Colonic mucosa (tissue), 4 donors: ENCODE measurements at regions not wholly inside any gene's neighbourhood (a gene's known extent, or its start where the extent isn't known, plus 50 kb on each side); places are given as distances from the start of the nearest gene placed in this dataset.

Source experiments
- DNase-seq: peaks from one replicate; pipeline ENCODE4 v3.0.0-alpha.2; 2020
- H3K27ac ChIP-seq: fragments of 200-600 bp; one replicate; pipeline ENCODE4 v1.8.0; 2021
- H3K27me3 ChIP-seq: fragments of 200-600 bp; one replicate; pipeline ENCODE4 v1.8.0; 2021
- H3K36me3 ChIP-seq: fragments of 200-600 bp; one replicate; pipeline ENCODE4 v1.8.0; 2021
- H3K4me1 ChIP-seq: fragments of 200-600 bp; one replicate; pipeline ENCODE4 v1.8.0; 2021; ENCODE audit warnings: mild to moderate bottlenecking
- H3K4me3 ChIP-seq: fragments of 200-600 bp; one replicate; pipeline ENCODE4 v1.8.0; 2021
- H3K9ac ChIP-seq, 2 donors: one replicate each; pipeline ENCODE4 v1.7.0; 2013; ENCODE audit warnings: control low read depth in 2 of 2, low read depth in 2 of 2, low read length in 2 of 2
- H3K9me3 ChIP-seq: fragments of 200-600 bp; one replicate; pipeline ENCODE4 v1.8.0; 2021
- intact Hi-C: fragments of 100-400 bp; cut with DNase I; formaldehyde crosslinking; loops from one replicate; pipeline ENCODE4 v1.14.1; 2022
- TF ChIP-seq, protein P1 (sequence below): fragments of 200-600 bp; IDR thresholded peaks from one replicate; pipeline ENCODE4 v1.8.0; 2022; ENCODE audit warnings: antibody characterized with exemption, mild to moderate bottlenecking
- donor health status: healthy.
- donor health status: DM: no; HTN: no; CAD: no.
- donor health status: DM: no; HTN: no; CAD: no.

DNA sequence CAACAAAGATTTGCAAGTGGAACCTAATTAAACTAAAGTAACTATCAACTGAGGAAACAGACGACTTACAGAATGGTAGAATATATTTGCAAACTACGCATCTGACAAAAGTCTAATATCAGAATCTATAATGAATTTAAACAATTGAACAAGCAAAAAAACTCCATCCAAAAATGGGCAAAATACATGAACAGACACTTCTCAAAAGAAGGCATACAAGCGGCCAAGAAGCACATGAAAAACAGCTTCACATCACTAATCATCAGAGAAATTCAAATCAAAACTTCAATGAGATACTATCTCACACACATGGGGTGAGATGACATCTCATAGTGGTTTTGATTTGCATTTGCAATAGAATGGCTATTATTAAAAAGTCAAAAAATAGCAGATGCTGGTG lies 128.6 kb downstream of the POLR2M start:
- TF ChIP-seq, protein P1, sequence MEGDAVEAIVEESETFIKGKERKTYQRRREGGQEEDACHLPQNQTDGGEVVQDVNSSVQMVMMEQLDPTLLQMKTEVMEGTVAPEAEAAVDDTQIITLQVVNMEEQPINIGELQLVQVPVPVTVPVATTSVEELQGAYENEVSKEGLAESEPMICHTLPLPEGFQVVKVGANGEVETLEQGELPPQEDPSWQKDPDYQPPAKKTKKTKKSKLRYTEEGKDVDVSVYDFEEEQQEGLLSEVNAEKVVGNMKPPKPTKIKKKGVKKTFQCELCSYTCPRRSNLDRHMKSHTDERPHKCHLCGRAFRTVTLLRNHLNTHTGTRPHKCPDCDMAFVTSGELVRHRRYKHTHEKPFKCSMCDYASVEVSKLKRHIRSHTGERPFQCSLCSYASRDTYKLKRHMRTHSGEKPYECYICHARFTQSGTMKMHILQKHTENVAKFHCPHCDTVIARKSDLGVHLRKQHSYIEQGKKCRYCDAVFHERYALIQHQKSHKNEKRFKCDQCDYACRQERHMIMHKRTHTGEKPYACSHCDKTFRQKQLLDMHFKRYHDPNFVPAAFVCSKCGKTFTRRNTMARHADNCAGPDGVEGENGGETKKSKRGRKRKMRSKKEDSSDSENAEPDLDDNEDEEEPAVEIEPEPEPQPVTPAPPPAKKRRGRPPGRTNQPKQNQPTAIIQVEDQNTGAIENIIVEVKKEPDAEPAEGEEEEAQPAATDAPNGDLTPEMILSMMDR = no peak
- Histone ChIP-seq H3K9me3 (no peaks in the 10 kb centered on the region), H3K4me3 (no peak overlapping the region), H3K9ac (no peak overlapping the region), H3K4me1 (no peaks in the 10 kb centered on the region), H3K27ac (no peak overlapping the region), H3K36me3 (no peaks in the 10 kb centered on the region), H3K27me3 (no peaks in the 10 kb centered on the region)
- intact Hi-C loops = no loop called here
- no peak for DNase-seq

DNA sequence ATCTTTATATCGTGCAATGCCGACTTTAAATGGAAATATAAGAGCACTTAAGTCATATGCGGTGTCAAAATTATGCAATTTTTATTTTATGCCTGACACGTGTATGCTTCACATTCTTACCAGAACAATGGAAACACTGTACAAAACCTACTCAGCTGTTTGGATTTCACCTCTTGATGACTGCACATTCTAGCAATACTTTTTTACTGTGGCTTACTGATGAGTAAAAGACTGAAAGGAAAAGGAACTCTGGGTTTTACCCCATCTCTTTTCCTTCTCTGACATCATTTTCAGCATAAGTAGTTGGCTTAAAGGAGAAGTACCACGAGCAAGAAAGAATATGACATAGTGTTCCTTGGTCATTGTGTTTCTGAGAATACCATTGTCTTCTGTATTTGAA lies 142.8 kb downstream of the POLR2M start:
- no peak overlapping the region for H3K4me3 ChIP-seq
- no peaks in the 10 kb centered on the region for H3K4me1 ChIP-seq
- TF ChIP-seq, protein P1 = no peak
- H3K27me3 ChIP-seq = no peaks in the 10 kb centered on the region
- H3K9ac ChIP-seq = no peak overlapping the region
- H3K27ac ChIP-seq = no peak overlapping the region
- no peak for DNase-seq
- intact Hi-C loops = no loop called here
- no peaks in the 10 kb centered on the region for H3K9me3 ChIP-seq
- H3K36me3 ChIP-seq = no peaks in the 10 kb centered on the region

DNA sequence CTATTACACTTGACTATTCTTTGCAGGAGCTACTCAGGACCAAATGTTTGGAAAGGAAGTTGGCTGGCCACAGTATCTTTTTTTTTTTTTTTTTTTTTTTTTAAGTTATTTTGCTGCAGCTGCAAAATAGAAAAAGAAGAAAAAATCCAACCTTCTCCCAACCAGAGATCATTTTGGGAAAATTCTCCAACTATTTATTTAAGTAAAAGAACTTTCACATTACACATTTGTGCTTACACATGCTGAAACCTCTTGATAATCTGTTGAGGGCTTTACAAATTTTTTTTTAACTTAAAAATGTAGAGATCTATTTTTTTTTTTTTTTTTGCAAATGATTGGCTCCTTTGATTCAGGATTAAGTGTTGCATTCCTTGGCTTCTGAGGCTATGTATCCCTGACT lies 148.0 kb downstream of the POLR2M start:
- TF ChIP-seq, protein P1 = no peak
- Histone ChIP-seq H3K9me3 (no peaks in the 10 kb centered on the region), H3K4me3 (no peak overlapping the region), H3K9ac (no peak overlapping the region), H3K4me1 (no peaks in the 10 kb centered on the region), H3K36me3 (no peaks in the 10 kb centered on the region), H3K27ac (no peak overlapping the region), H3K27me3 (no peaks in the 10 kb centered on the region)
- DNase-seq = no peak
- intact Hi-C loops = loop anchor here (5.0 kb wide), 1 partner anchor 102 kb away; no protein-coding TSS in a partner anchor

DNA sequence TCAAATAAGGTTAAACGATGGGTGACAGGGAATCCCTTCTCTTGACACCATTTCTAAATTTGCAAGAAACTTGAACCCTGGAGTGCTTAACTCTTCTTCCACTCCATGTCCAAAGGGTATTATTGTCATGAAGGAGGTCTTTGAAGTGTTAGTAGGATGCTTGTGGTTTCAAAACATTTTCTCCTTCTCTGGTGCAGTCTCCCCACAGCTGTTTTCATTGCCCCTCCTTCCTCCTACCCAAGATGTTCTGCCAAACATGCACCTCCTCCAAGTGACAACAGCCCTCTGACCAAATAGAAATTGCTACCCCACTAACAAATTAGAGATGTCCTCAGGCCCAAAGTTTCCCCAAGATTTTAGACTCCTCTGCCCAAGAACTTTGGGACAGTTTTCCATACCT lies 151.4 kb downstream of the POLR2M start:
- no peaks in the 10 kb centered on the region for H3K9me3 ChIP-seq
- H3K36me3 ChIP-seq = no peaks in the 10 kb centered on the region
- no peaks in the 10 kb centered on the region for H3K27me3 ChIP-seq
- H3K9ac ChIP-seq = no peak overlapping the region
- no peak for DNase-seq
- no peak overlapping the region for H3K27ac ChIP-seq
- TF ChIP-seq, protein P1 = no peak
- intact Hi-C loops = loop anchor here (5.0 kb wide), 1 partner anchor 301 kb away; no protein-coding TSS in a partner anchor
- no peak overlapping the region for H3K4me3 ChIP-seq
- H3K4me1 ChIP-seq = no peaks in the 10 kb centered on the region

DNA sequence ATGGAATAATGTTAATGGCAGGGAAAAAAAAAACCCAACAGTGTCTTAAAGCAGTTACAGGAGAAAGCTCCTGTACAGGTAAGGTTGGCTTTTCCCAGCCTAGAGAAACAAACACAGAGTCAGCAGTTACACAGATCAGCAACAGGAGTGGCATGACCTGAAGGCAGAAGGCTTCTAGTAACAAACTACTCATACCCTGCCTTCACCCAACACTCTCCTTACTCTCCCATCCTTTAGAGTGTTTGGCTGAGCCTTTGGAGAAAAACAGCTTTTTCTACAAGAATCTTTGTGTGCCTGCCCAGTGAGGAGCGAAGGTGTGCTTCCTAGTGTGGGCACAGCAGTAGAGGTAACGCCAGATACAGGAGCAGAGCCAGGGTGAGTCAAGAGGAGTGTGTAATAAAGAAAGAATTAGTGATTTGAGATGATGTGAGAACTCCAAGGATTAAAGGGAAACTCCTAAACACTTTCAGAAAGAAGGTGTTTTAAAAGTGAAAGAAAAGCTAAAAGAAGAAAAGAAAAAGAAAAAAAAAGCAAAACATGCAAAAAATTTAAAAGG lies 152.7 kb downstream of the POLR2M start:
- Histone ChIP-seq H3K27ac (no peak overlapping the region), H3K9ac (no peak overlapping the region), H3K4me3 (no peak overlapping the region), H3K27me3 (no peaks in the 10 kb centered on the region), H3K4me1 (no peaks in the 10 kb centered on the region), H3K9me3 (no peaks in the 10 kb centered on the region), H3K36me3 (no peaks in the 10 kb centered on the region)
- intact Hi-C loops = loop anchor here (5.0 kb wide), 1 partner anchor 302 kb away; no protein-coding TSS in a partner anchor
- TF ChIP-seq, protein P1 = no peak
- no peak for DNase-seq
